ENCODE measurements at regions not wholly inside any gene's neighbourhood (a gene's known extent, or its start where the extent isn't known, plus 50 kb on each side); places are given as distances from the start of the nearest gene placed in this dataset.
"Not testable (repeated sequence)": the region's sequence is repeated elsewhere in the genome, so short reads cannot be mapped to it uniquely, and the experiment has no call there.

- Mint-ChIP-seq H3K27me3 (peaks cover 53% of the 10 kb centered on the region), H3K27ac (no peak overlapping the region), H3K9me3 (no peaks in the 10 kb centered on the region), H3K4me1 (no peaks in the 10 kb centered on the region), H3K36me3 (no peaks in the 10 kb centered on the region), H3K4me3 (no peak overlapping the region)
- ATAC-seq = no peak
Measured at GRCh38 chr5:71809446-71809845, 90.4 kb downstream of the CARTPT start.

- Mint-ChIP-seq H3K27me3 (peaks cover 47% of the 10 kb centered on the region), H3K36me3 (no peaks in the 10 kb centered on the region), H3K9me3 (no peaks in the 10 kb centered on the region), H3K4me1 (no peaks in the 10 kb centered on the region), H3K27ac (no peak overlapping the region), H3K4me3 (no peak overlapping the region)
- no peak for ATAC-seq
Measured at GRCh38 chr5:71810023-71810422, 90.9 kb downstream of the CARTPT start.

GRCh38 chr5:71810471-71811195, 91.6 kb downstream of the CARTPT start:
- Mint-ChIP-seq H3K27ac (no peak overlapping the region), H3K4me1 (no peaks in the 10 kb centered on the region), H3K36me3 (no peaks in the 10 kb centered on the region), H3K4me3 (no peak overlapping the region), H3K9me3 (no peaks in the 10 kb centered on the region), H3K27me3 (peaks cover 41% of the 10 kb centered on the region)
- ATAC-seq = no peak

GRCh38 chr5:71811779-71812178, 92.7 kb downstream of the CARTPT start:
- Mint-ChIP-seq H3K4me1 (no peaks in the 10 kb centered on the region), H3K36me3 (no peaks in the 10 kb centered on the region), H3K4me3 (no peak overlapping the region), H3K27me3 (peaks cover 29% of the 10 kb centered on the region), H3K9me3 (no peaks in the 10 kb centered on the region), H3K27ac (no peak overlapping the region)
- no peak for ATAC-seq

- Mint-ChIP-seq H3K36me3 (no peaks in the 10 kb centered on the region), H3K27ac (no peak overlapping the region), H3K27me3 (peaks cover 20% of the 10 kb centered on the region), H3K4me3 (no peak overlapping the region), H3K9me3 (peaks cover 8% of the 10 kb centered on the region), H3K4me1 (no peaks in the 10 kb centered on the region)
- no peak for ATAC-seq
Measured at GRCh38 chr5:71816307-71816706, 97.2 kb downstream of the CARTPT start.

- ATAC-seq = no peak
- Mint-ChIP-seq H3K9me3 (peaks cover 14% of the 10 kb centered on the region), H3K27ac (no peak overlapping the region), H3K4me1 (no peaks in the 10 kb centered on the region), H3K27me3 (peaks cover 9% of the 10 kb centered on the region), H3K36me3 (no peaks in the 10 kb centered on the region), H3K4me3 (no peak overlapping the region)
Measured at GRCh38 chr5:71817891-71818290, 98.8 kb downstream of the CARTPT start.

GRCh38 chr5:71821029-71821428, 102.0 kb downstream of the CARTPT start:
- H3K27me3 Mint-ChIP-seq = peaks cover 23% of the 10 kb centered on the region
- H3K9me3 Mint-ChIP-seq = peaks cover 17% of the 10 kb centered on the region
- no peaks in the 10 kb centered on the region for H3K36me3 Mint-ChIP-seq
- H3K4me3 Mint-ChIP-seq = no peak overlapping the region
- no peak overlapping the region for H3K27ac Mint-ChIP-seq
- H3K4me1 Mint-ChIP-seq = no peaks in the 10 kb centered on the region
- no peak for ATAC-seq

- not testable (repeated sequence) for H3K36me3 Mint-ChIP-seq, H3K4me3 Mint-ChIP-seq, H3K27ac Mint-ChIP-seq, ATAC-seq, H3K4me1 Mint-ChIP-seq
- peaks cover 26% of the 10 kb centered on the region for H3K9me3 Mint-ChIP-seq
- peaks cover 32% of the 10 kb centered on the region for H3K27me3 Mint-ChIP-seq
Measured at GRCh38 chr5:71822065-71822464, 103.0 kb downstream of the CARTPT start.

- peaks cover 27% of the 10 kb centered on the region for H3K9me3 Mint-ChIP-seq
- H3K4me3 Mint-ChIP-seq = no peak overlapping the region
Measured at GRCh38 chr5:71825992-71826391, 106.9 kb downstream of the CARTPT start.

GRCh38 chr5:71828291-71829040, 109.4 kb downstream of the CARTPT start:
- no peak overlapping the region for H3K27ac Mint-ChIP-seq
- H3K27me3 Mint-ChIP-seq = peaks cover 27% of the 10 kb centered on the region
- peaks cover 17% of the 10 kb centered on the region for H3K9me3 Mint-ChIP-seq
- peaks cover 9% of the 10 kb centered on the region for H3K36me3 Mint-ChIP-seq
- H3K4me1 Mint-ChIP-seq = peaks cover 5% of the 10 kb centered on the region
- no peak for ATAC-seq
- no peak overlapping the region for H3K4me3 Mint-ChIP-seq

More at GRCh38 chr5:71825992-71826391, 106.9 kb downstream of the CARTPT start:
- Mint-ChIP-seq H3K27ac (no peak overlapping the region), H3K36me3 (peaks cover 9% of the 10 kb centered on the region), H3K4me1 (peaks cover 5% of the 10 kb centered on the region), H3K27me3 (peaks cover 27% of the 10 kb centered on the region)
- ATAC-seq = no peak

GRCh38 chr5:71829206-71829605, 110.1 kb downstream of the CARTPT start:
- peaks cover 22% of the 10 kb centered on the region for H3K27me3 Mint-ChIP-seq
- no peak overlapping the region for H3K27ac Mint-ChIP-seq
- no peak overlapping the region for H3K4me3 Mint-ChIP-seq
- peaks cover 17% of the 10 kb centered on the region for H3K9me3 Mint-ChIP-seq
- H3K36me3 Mint-ChIP-seq = peaks cover 9% of the 10 kb centered on the region
- no peak for ATAC-seq
- peaks cover 5% of the 10 kb centered on the region for H3K4me1 Mint-ChIP-seq

- H3K27ac Mint-ChIP-seq = no peak overlapping the region
- peaks cover 5% of the 10 kb centered on the region for H3K4me1 Mint-ChIP-seq
- no peak overlapping the region for H3K4me3 Mint-ChIP-seq
- peaks cover 12% of the 10 kb centered on the region for H3K27me3 Mint-ChIP-seq
- H3K36me3 Mint-ChIP-seq = peaks cover 9% of the 10 kb centered on the region
- ATAC-seq = no peak
- peaks cover 14% of the 10 kb centered on the region for H3K9me3 Mint-ChIP-seq
Measured at GRCh38 chr5:71830681-71831539, 111.8 kb downstream of the CARTPT start.

- peaks cover 5% of the 10 kb centered on the region for H3K4me1 Mint-ChIP-seq
- H3K9me3 Mint-ChIP-seq = peaks cover 4% of the 10 kb centered on the region
- no peak overlapping the region for H3K4me3 Mint-ChIP-seq
- H3K27me3 Mint-ChIP-seq = no peaks in the 10 kb centered on the region
- H3K36me3 Mint-ChIP-seq = no peaks in the 10 kb centered on the region
- H3K27ac Mint-ChIP-seq = no peak overlapping the region
- no peak for ATAC-seq
Measured at GRCh38 chr5:71832812-71833715, 114.0 kb downstream of the CARTPT start.

- Mint-ChIP-seq H3K27me3 (no peaks in the 10 kb centered on the region), H3K9me3 (no peaks in the 10 kb centered on the region), H3K4me1 (no peaks in the 10 kb centered on the region), H3K27ac (no peak overlapping the region), H3K4me3 (no peak overlapping the region), H3K36me3 (no peaks in the 10 kb centered on the region)
- ATAC-seq = no peak
Measured at GRCh38 chr5:71834601-71835000, 115.5 kb downstream of the CARTPT start.
